ENCODE measurements at regions not wholly inside any gene's neighbourhood (a gene's known extent, or its start where the extent isn't known, plus 50 kb on each side); places are given as distances from the start of the nearest gene placed in this dataset.

- no peak overlapping the region for H3K4me3 ChIP-seq
- TF ChIP-seq, protein P1, sequence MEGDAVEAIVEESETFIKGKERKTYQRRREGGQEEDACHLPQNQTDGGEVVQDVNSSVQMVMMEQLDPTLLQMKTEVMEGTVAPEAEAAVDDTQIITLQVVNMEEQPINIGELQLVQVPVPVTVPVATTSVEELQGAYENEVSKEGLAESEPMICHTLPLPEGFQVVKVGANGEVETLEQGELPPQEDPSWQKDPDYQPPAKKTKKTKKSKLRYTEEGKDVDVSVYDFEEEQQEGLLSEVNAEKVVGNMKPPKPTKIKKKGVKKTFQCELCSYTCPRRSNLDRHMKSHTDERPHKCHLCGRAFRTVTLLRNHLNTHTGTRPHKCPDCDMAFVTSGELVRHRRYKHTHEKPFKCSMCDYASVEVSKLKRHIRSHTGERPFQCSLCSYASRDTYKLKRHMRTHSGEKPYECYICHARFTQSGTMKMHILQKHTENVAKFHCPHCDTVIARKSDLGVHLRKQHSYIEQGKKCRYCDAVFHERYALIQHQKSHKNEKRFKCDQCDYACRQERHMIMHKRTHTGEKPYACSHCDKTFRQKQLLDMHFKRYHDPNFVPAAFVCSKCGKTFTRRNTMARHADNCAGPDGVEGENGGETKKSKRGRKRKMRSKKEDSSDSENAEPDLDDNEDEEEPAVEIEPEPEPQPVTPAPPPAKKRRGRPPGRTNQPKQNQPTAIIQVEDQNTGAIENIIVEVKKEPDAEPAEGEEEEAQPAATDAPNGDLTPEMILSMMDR (IDR thresholded peaks at IDR 0.05; ENCODE audit: control extremely low read depth, extremely low read depth) = no peak
- H3K9ac ChIP-seq (ENCODE audit: insufficient read depth in 1 of 2, low read length in 2 of 2) = no peak overlapping the region
- no peaks in the 10 kb centered on the region for H3K27me3 ChIP-seq (ENCODE audit: control insufficient read depth in 3 of 3, insufficient read depth in 3 of 3, low read length in 2 of 3)
- 60 to 67% methylated on average over 11 of the region's 11 CpGs for WGBS, 2 donors
- peaks cover 0 to 7% (median 5%) of the 10 kb centered on the region in 5 donors for H3K4me1 ChIP-seq (ENCODE audit: control insufficient read depth in 5 of 5, insufficient read depth in 5 of 5, low read length in 5 of 5)
- ATAC-seq (ENCODE audit: insufficient read depth, low FRiP score) (no peak), DNase-seq (peak in 2 of 3 donors; percentile 30 to 58)
- no peaks in the 10 kb centered on the region for H3K36me3 ChIP-seq (ENCODE audit: control insufficient read depth in 4 of 4, insufficient read depth in 4 of 4, low read length in 4 of 4)
- no peaks in the 10 kb centered on the region for H3K9me3 ChIP-seq (ENCODE audit: control insufficient read depth in 4 of 4, insufficient read depth in 3 of 4, low read length in 3 of 4)
- no peak overlapping the region for H3K27ac ChIP-seq (ENCODE audit: low read depth in 1 of 2, low read length in 1 of 2)
These were observed 77.7 kb downstream of the MAP1LC3B2 start for GRCh38 chr12:116636608-116637519.

GRCh38 chr12:116635487-116635886 lies 76.3 kb downstream of the MAP1LC3B2 start:
- ATAC-seq (ENCODE audit: insufficient read depth, low FRiP score) (no peak), DNase-seq (no peak)
- Histone ChIP-seq H3K4me1 (ENCODE audit: control insufficient read depth in 5 of 5, insufficient read depth in 5 of 5, low read length in 5 of 5) (peaks cover 0 to 7% (median 5%) of the 10 kb centered on the region in 5 donors), H3K27me3 (ENCODE audit: control insufficient read depth in 3 of 3, insufficient read depth in 3 of 3, low read length in 2 of 3) (no peaks in the 10 kb centered on the region), H3K36me3 (ENCODE audit: control insufficient read depth in 4 of 4, insufficient read depth in 4 of 4, low read length in 4 of 4) (no peaks in the 10 kb centered on the region), H3K27ac (ENCODE audit: low read depth in 1 of 2, low read length in 1 of 2) (no peak overlapping the region), H3K4me3 (no peak overlapping the region), H3K9ac (ENCODE audit: insufficient read depth in 1 of 2, low read length in 2 of 2) (no peak overlapping the region), H3K9me3 (ENCODE audit: control insufficient read depth in 4 of 4, insufficient read depth in 3 of 4, low read length in 3 of 4) (no peaks in the 10 kb centered on the region)
- TF ChIP-seq, protein P1 (IDR thresholded peaks at IDR 0.05; ENCODE audit: control extremely low read depth, extremely low read depth) = no peak
- WGBS, 2 donors = 23 to 60% methylated on average over 9 of the region's 9 CpGs

GRCh38 chr12:116633476-116633875 lies 74.3 kb downstream of the MAP1LC3B2 start:
- TF ChIP-seq, protein P1 (IDR thresholded peaks at IDR 0.05; ENCODE audit: control extremely low read depth, extremely low read depth) = no peak
- Histone ChIP-seq H3K36me3 (ENCODE audit: control insufficient read depth in 4 of 4, insufficient read depth in 4 of 4, low read length in 4 of 4) (no peaks in the 10 kb centered on the region), H3K27me3 (ENCODE audit: control insufficient read depth in 3 of 3, insufficient read depth in 3 of 3, low read length in 2 of 3) (no peaks in the 10 kb centered on the region), H3K4me1 (ENCODE audit: control insufficient read depth in 5 of 5, insufficient read depth in 5 of 5, low read length in 5 of 5) (peaks cover 0 to 10% (median 5%) of the 10 kb centered on the region in 5 donors), H3K4me3 (no peak overlapping the region), H3K9me3 (ENCODE audit: control insufficient read depth in 4 of 4, insufficient read depth in 3 of 4, low read length in 3 of 4) (no peaks in the 10 kb centered on the region), H3K27ac (ENCODE audit: low read depth in 1 of 2, low read length in 1 of 2) (no peak overlapping the region), H3K9ac (ENCODE audit: insufficient read depth in 1 of 2, low read length in 2 of 2) (no peak overlapping the region)
- ATAC-seq (ENCODE audit: insufficient read depth, low FRiP score) = no peak
- no peak for DNase-seq
- WGBS, 2 donors = 62 to 78% methylated on average over 5 of the region's 5 CpGs

All from lung (tissue), 11 donors.